ENCODE measurements at regions not wholly inside any gene's neighbourhood (a gene's known extent, or its start where the extent isn't known, plus 50 kb on each side); places are given as distances from the start of the nearest gene placed in this dataset.

- CTCF ChIA-PET, result no interaction called here
- no TSS peak for BruUV-seq (replicated peaks)
- in situ Hi-C loops (cut with MboI; ENCODE audit: low sequenced_read_pairs), result loop anchor here (10.0 kb wide), 1 partner anchor 99 kb away; no protein-coding TSS in a partner anchor
Observed at GRCh38 chr7:54333952-54334351, 208.2 kb upstream of the VSTM2A start.

More at GRCh38 chr7:54333952-54334351, 208.2 kb upstream of the VSTM2A start:
- DNase-seq, result no peak
- H3K4ac ChIP-seq (ENCODE audit: low read depth, low read length), result no peak overlapping the region
- no peak overlapping the region for H3K23ac ChIP-seq (ENCODE audit: low read depth, low read length)
- H3K4me1 ChIP-seq (ENCODE audit: control insufficient read depth, insufficient read depth, low read length), result no peaks in the 10 kb centered on the region
- H2BK120ac ChIP-seq (ENCODE audit: low read depth, low read length), result no peak overlapping the region
- H3K14ac ChIP-seq (replicated peaks; ENCODE audit: low read depth, low read length), result no peak overlapping the region
- H4K5ac ChIP-seq (ENCODE audit: low read depth, low read length), result no peak overlapping the region
- no peak overlapping the region for H2AK5ac ChIP-seq (ENCODE audit: low read depth, low read length)
- H3K27ac ChIP-seq (ENCODE audit: insufficient read depth, low read length), result no peak overlapping the region
- POLR2A ChIA-PET (ENCODE audit: unreplicated experiment), result no interaction called here
- no peak overlapping the region for H2AK9ac ChIP-seq (replicated peaks; ENCODE audit: low read depth, low read length, poor library complexity)
- H3K9me3 ChIP-seq (ENCODE audit: control insufficient read depth, insufficient read depth, low read length), result peaks cover 4% of the 10 kb centered on the region
- no CpG with 5 or more reads among the region's 1 CpG for WGBS, 2 experiments (ENCODE audit: extremely low coverage in 2 of 2, insufficient read length in 1 of 2)
- dilution Hi-C loops (cut with HindIII; ENCODE audit: low sequenced_read_pairs, unreplicated experiment) (no loop called here), intact Hi-C loops (cut with micrococcal nuclease) (loop anchor here (10.0 kb wide), 1 partner anchor 89 kb away; no protein-coding TSS in a partner anchor)
- TF ChIP-seq RCOR1 (IDR thresholded peaks at IDR 0.05; ENCODE audit: insufficient replicate concordance, low read length) (no peak), USF2 (IDR thresholded peaks at IDR 0.05; ENCODE audit: low read depth, low read length) (no peak), CEBPB (IDR thresholded peaks at IDR 0.05; ENCODE audit: low read depth, low read length) (no peak), FOS (IDR thresholded peaks at IDR 0.05; ENCODE audit: low read depth, low read length) (no peak), ELK1 (IDR thresholded peaks at IDR 0.05; ENCODE audit: borderline replicate concordance, low read depth, low read length) (no peak), MXI1 (IDR thresholded peaks at IDR 0.05; ENCODE audit: borderline replicate concordance, low read depth, low read length) (no peak), MAZ (IDR thresholded peaks at IDR 0.05; ENCODE audit: borderline replicate concordance, low read depth, low read length) (no peak), CTCF (conservative IDR thresholded peaks at IDR 0.05; ENCODE audit: low read depth, low read length) (no peak), NFE2L2 (IDR thresholded peaks at IDR 0.05; ENCODE audit: low read depth, low read length) (no peak), RFX5 (IDR thresholded peaks at IDR 0.05; ENCODE audit: low read depth, low read length) (no peak), RAD21 (IDR thresholded peaks at IDR 0.05; ENCODE audit: low read length) (no peak), BHLHE40 (IDR thresholded peaks at IDR 0.05; ENCODE audit: low read depth, low read length) (no peak)
- H3K4me3 ChIP-seq (ENCODE audit: insufficient read depth, low read depth, low read length), result no peak overlapping the region
- H2BK5ac ChIP-seq (ENCODE audit: low read depth, low read length, poor library complexity, severe bottlenecking), result no peak overlapping the region
- H3K79me1 ChIP-seq (ENCODE audit: low read depth in 1 of 2, low read length in 2 of 2), result no peaks in the 10 kb centered on the region
- H3K9ac ChIP-seq (ENCODE audit: low read depth, low read length), result no peak overlapping the region
- no peaks in the 10 kb centered on the region for H3K36me3 ChIP-seq (ENCODE audit: control insufficient read depth, insufficient read depth, low read length)
- H3K56ac ChIP-seq (ENCODE audit: extremely low read depth, insufficient read depth, low read length), result no peak overlapping the region
- no peaks in the 10 kb centered on the region for H3K9me1 ChIP-seq (ENCODE audit: insufficient read depth, low read length)
- H4K91ac ChIP-seq (ENCODE audit: insufficient read depth, low read depth, low read length), result no peak overlapping the region
- H4K20me1 ChIP-seq (ENCODE audit: insufficient read depth, low read length), result no peaks in the 10 kb centered on the region
- H3K18ac ChIP-seq (ENCODE audit: low read depth, low read length), result no peak overlapping the region
- H3K27me3 ChIP-seq (ENCODE audit: control insufficient read depth, insufficient read depth, low read length), result no peaks in the 10 kb centered on the region
- H2BK20ac ChIP-seq (ENCODE audit: low read depth, low read length), result no peak overlapping the region
- no peak overlapping the region for H2AFZ ChIP-seq (replicated peaks; ENCODE audit: low read length, poor library complexity)
- H4K8ac ChIP-seq (ENCODE audit: low read depth in 2 of 2, low read length in 2 of 2), result no peak overlapping the region
- no peak for ATAC-seq (ENCODE audit: low read depth)
- no peak overlapping the region for H3K4me2 ChIP-seq (ENCODE audit: low read depth, low read length)
- H2BK15ac ChIP-seq (ENCODE audit: low read depth, low read length), result no peak overlapping the region
